Caco-2 (cell line): ENCODE measurements at regions not wholly inside any gene's neighbourhood (a gene's known extent, or its start where the extent isn't known, plus 50 kb on each side); places are given as distances from the start of the nearest gene placed in this dataset.

ENCODE experiments used
- BruUV-seq: library from RNA; stranded (reverse); fragments of 400-500 nt; replicated peaks from 2 replicates; lab custom pipeline; 2021; lab: Mats Ljungman, UMichigan
- CTCF ChIA-PET: fragments of 300-600 bp; sonication (Branson Sonifier 250); formaldehyde crosslinking; loops from one replicate; lab custom pipeline; 2022; ENCODE audit warnings: antibody characterized with exemption; lab: Charles Lee
- POLR2A ChIA-PET: fragments of 300-600 bp; sonication (Branson Sonifier 250); formaldehyde crosslinking; loops from one replicate; lab custom pipeline; 2022; ENCODE audit warnings: antibody characterized with exemption; lab: Charles Lee
- DNase-seq, 2 experiments: peaks; one replicate each; pipeline versions ENCODE4 v3.0.0 to v3.0.0-alpha.2; 2020 to 2022
- H3K27me3 ChIP-seq: replicated peaks from 2 replicates; pipeline ENCODE4 v1.6.0; 2011; ENCODE audit warnings: low read length; ENCODE audit not compliant: control insufficient read depth, insufficient read depth
- H3K36me3 ChIP-seq: 2 replicates; pipeline ENCODE4 v1.5.1; 2011; ENCODE audit warnings: low read length; ENCODE audit not compliant: control insufficient read depth, insufficient read depth
- H3K4me1 ChIP-seq: fragments of 250-450 bp; sonication (Bioruptor Pico); 2 replicates; pipeline ENCODE4 v1.5.1; 2020; ENCODE audit warnings: mild to moderate bottlenecking
- H3K4me3 ChIP-seq: 2 replicates; pipeline ENCODE4 v1.5.1; 2011; ENCODE audit warnings: low read depth, mild to moderate bottlenecking, control low read depth, low read length
- H3K9me3 ChIP-seq: fragments of 250-450 bp; sonication (Bioruptor Pico); 2 replicates; pipeline ENCODE4 v1.5.1; 2020; ENCODE audit warnings: mild to moderate bottlenecking, moderate library complexity
- H3K27ac Mint-ChIP-seq: one replicate; pipeline ENCODE4 v1.8.0; 2022; ENCODE audit warnings: mixed read lengths; ENCODE audit not compliant: unreplicated experiment
- H3K27me3 Mint-ChIP-seq: one replicate; pipeline ENCODE4 v1.8.0; 2022; ENCODE audit warnings: mixed read lengths; ENCODE audit not compliant: insufficient read depth, unreplicated experiment
- H3K36me3 Mint-ChIP-seq: one replicate; pipeline ENCODE4 v1.8.0; 2022; ENCODE audit warnings: mild to moderate bottlenecking, mixed read lengths; ENCODE audit not compliant: insufficient read depth, unreplicated experiment
- H3K4me1 Mint-ChIP-seq: one replicate; pipeline ENCODE4 v1.8.0; 2022; ENCODE audit warnings: low read depth, mixed read lengths; ENCODE audit not compliant: unreplicated experiment
- H3K4me3 Mint-ChIP-seq: one replicate; pipeline ENCODE4 v1.8.0; 2022; ENCODE audit warnings: mild to moderate bottlenecking, moderate library complexity, mixed read lengths; ENCODE audit not compliant: unreplicated experiment
- H3K9me3 Mint-ChIP-seq: one replicate; pipeline ENCODE4 v1.8.0; 2022; ENCODE audit warnings: mixed read lengths; ENCODE audit not compliant: unreplicated experiment
- CTCF ChIP-seq, 2 experiments: fragments of 200-600 bp in 1 of 2; IDR thresholded peaks; 1 replicate in 1 of 2; 2 replicates in 1 of 2; pipeline versions ENCODE4 v1.5.1 to v1.8.0; 2011 to 2022; ENCODE audit warnings: antibody characterized with exemption in 1 of 2, control low read depth in 1 of 2, inconsistent platforms in 1 of 2, low read depth in 1 of 2, low read length in 1 of 2, mild to moderate bottlenecking in 1 of 2, moderate library complexity in 1 of 2; ENCODE audit not compliant: insufficient read depth in 1 of 2, severe bottlenecking in 1 of 2, unreplicated experiment in 1 of 2
- intact Hi-C: fragments of 100-400 bp; cut with micrococcal nuclease; formaldehyde crosslinking; loops from one replicate; pipeline ENCODE4 v1.10.0; 2022; ENCODE audit not compliant: unreplicated experiment

- H3K36me3 Mint-ChIP-seq: no peaks in the 10 kb centered on the region
- intact Hi-C loops: no loop called here
- no peak overlapping the region for H3K27ac Mint-ChIP-seq
- no TSS peak for BruUV-seq
- H3K36me3 ChIP-seq: no peaks in the 10 kb centered on the region
- no peak overlapping the region for H3K4me3 ChIP-seq
- ChIA-PET CTCF (interaction anchor here (0.9 kb wide), 1 partner anchor 79 kb away, joined by 4 read pairs; no protein-coding TSS in a partner anchor), POLR2A (no interaction called here)
- no peaks in the 10 kb centered on the region for H3K9me3 ChIP-seq
- TF ChIP-seq CTCF (IDR thresholded peaks at IDR 0.05; ENCODE audit: insufficient read depth in 1 of 2, low read depth in 1 of 2, low read length in 1 of 2, severe bottlenecking in 1 of 2, unreplicated experiment in 1 of 2): no peak
- no peak overlapping the region for H3K4me3 Mint-ChIP-seq
- no peaks in the 10 kb centered on the region for H3K4me1 Mint-ChIP-seq
- no peaks in the 10 kb centered on the region for H3K27me3 ChIP-seq
- no peaks in the 10 kb centered on the region for H3K9me3 Mint-ChIP-seq
- H3K27me3 Mint-ChIP-seq: no peaks in the 10 kb centered on the region
- peak in 1 of 2 experiments; percentile 21 for DNase-seq
- H3K4me1 ChIP-seq: peaks cover 10% of the 10 kb centered on the region; the same call in 1 of the 2 replicates
These were observed 74.7 kb upstream of the UNC5A start for GRCh38 chr5:176735383-176736265.

DNA sequence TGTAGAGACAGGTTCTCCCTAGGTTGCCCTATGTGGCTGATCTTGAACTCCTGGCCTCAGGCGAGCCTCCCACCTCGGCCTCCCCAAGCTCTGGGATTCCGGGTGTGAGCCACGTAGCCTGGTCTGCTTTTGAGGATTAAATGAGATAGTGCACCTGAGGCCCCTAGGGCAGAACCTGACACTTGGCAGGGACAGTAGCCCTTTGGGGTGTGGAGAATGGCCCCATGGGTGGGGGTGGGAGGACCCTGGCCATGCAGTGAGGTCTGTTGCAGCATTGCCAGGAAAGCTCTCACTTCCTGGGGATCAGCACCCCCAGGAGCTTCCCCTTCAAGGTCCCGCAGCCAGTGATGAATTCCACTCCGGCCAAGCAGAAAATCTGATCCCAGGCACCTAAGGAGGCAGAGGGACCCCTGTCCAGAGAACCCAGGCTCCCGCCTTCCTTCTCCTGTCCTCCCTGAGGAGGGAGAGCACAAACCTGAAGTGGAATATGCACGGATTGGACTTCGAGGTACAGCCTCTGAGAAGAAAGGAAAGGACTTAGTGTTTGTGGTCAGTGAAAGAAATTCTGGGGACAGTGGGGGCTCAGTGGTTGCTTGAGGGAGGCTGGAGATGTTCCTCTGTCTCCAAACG, 73.9 kb upstream of the UNC5A start:
- Histone ChIP-seq H3K27me3 (no peaks in the 10 kb centered on the region), H3K9me3 (no peaks in the 10 kb centered on the region), H3K36me3 (no peaks in the 10 kb centered on the region), H3K4me1 (peaks cover 10% of the 10 kb centered on the region; the same call in 1 of the 2 replicates), H3K4me3 (no peak overlapping the region)
- Mint-ChIP-seq H3K27me3 (no peaks in the 10 kb centered on the region), H3K4me3 (no peak overlapping the region), H3K27ac (no peak overlapping the region), H3K9me3 (no peaks in the 10 kb centered on the region), H3K4me1 (no peaks in the 10 kb centered on the region), H3K36me3 (no peaks in the 10 kb centered on the region)
- ChIA-PET POLR2A (no interaction called here), CTCF (interaction anchor here (0.9 to 1.4 kb wide), 3 partner anchors 75 to 78 kb away, joined by 3 to 7 read pairs (median 4); no protein-coding TSS in a partner anchor)
- no peak for TF ChIP-seq CTCF (IDR thresholded peaks at IDR 0.05; ENCODE audit: insufficient read depth in 1 of 2, low read depth in 1 of 2, low read length in 1 of 2, severe bottlenecking in 1 of 2, unreplicated experiment in 1 of 2)
- DNase-seq: peak in 1 of 2 experiments; percentile 37
- no TSS peak for BruUV-seq
- intact Hi-C loops: no loop called here

DNA sequence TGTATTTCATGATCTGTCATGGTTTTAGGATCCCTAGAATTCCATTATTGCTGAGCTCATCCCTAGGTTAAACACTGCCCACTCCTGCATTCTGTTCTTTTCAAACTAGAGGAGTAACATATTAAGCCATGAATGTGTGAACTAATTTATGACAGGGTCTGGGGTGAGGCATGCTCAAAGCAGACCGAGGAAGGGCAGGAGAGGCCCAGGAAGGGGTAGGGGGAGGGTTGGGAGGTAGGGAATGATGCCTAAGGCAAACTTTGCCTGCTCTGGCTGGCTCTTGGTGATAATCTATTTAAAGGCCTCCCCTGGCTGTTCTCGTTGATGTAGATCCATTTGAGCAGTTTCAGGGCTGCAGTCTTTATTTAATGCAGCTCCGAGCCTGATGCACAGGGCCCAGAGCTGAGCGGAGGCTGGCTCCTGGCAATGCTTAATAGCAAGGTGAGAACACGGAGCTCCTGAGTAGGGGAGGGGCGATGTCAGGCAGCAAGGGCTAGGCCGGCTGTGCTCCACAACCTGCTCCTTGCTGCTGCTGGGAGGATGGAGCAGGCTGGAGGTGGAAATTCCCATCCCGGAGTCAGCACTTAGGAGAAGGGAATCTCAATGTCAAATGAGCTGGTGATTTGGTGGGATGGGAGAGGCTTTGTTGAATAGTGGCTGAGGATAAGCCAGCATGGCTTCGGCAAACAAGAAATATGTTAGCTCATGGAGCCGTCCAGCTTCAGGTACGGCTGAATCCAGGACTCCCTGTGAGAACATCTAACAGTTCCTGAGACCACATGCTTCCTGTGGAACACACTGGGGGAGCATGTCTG, 73.2 kb upstream of the UNC5A start:
- no peak for TF ChIP-seq CTCF (IDR thresholded peaks at IDR 0.05; ENCODE audit: insufficient read depth in 1 of 2, low read depth in 1 of 2, low read length in 1 of 2, severe bottlenecking in 1 of 2, unreplicated experiment in 1 of 2)
- H3K36me3 Mint-ChIP-seq: no peaks in the 10 kb centered on the region
- peak; percentile 57 to 64 for DNase-seq
- Histone ChIP-seq H3K4me1 (peaks cover 10% of the 10 kb centered on the region; the same call in 1 of the 2 replicates), H3K36me3 (no peaks in the 10 kb centered on the region), H3K4me3 (no peak overlapping the region), H3K27me3 (no peaks in the 10 kb centered on the region), H3K9me3 (no peaks in the 10 kb centered on the region)
- peak overlapping the region; percentile 13 for H3K4me3 Mint-ChIP-seq
- no peaks in the 10 kb centered on the region for H3K4me1 Mint-ChIP-seq
- no peaks in the 10 kb centered on the region for H3K27me3 Mint-ChIP-seq
- H3K9me3 Mint-ChIP-seq: no peaks in the 10 kb centered on the region
- intact Hi-C loops: no loop called here
- POLR2A ChIA-PET: no interaction called here
- CTCF ChIA-PET: interaction anchor here (0.6 to 1.4 kb wide), 3 partner anchors 26 to 79 kb away, joined by 3 to 7 read pairs (median 3); no protein-coding TSS in a partner anchor
- H3K27ac Mint-ChIP-seq: no peak overlapping the region
- BruUV-seq: no TSS peak
